PC-9 (cell line): ENCODE measurements at regions not wholly inside any gene's neighbourhood (a gene's known extent, or its start where the extent isn't known, plus 50 kb on each side); places are given as distances from the start of the nearest gene placed in this dataset.

ENCODE experiments used
- EZH2 ChIP-seq: fragments of 200-600 bp; sonication (generic); IDR thresholded peaks from 2 replicates; pipeline ENCODE4 v1.8.0; 2017; ENCODE audit warnings: antibody characterized with exemption, low read depth
- TF ChIP-seq, protein P1 (sequence below): fragments of 200-600 bp; sonication (generic); conservative IDR thresholded peaks from 2 replicates; pipeline ENCODE4 v1.6.1; 2017; ENCODE audit warnings: mixed run types, antibody characterized with exemption, mild to moderate bottlenecking, moderate library complexity

GRCh38 chr4:125369098-125369497 lies 54.3 kb downstream of the FAT4 start:
- TF ChIP-seq, protein P1, sequence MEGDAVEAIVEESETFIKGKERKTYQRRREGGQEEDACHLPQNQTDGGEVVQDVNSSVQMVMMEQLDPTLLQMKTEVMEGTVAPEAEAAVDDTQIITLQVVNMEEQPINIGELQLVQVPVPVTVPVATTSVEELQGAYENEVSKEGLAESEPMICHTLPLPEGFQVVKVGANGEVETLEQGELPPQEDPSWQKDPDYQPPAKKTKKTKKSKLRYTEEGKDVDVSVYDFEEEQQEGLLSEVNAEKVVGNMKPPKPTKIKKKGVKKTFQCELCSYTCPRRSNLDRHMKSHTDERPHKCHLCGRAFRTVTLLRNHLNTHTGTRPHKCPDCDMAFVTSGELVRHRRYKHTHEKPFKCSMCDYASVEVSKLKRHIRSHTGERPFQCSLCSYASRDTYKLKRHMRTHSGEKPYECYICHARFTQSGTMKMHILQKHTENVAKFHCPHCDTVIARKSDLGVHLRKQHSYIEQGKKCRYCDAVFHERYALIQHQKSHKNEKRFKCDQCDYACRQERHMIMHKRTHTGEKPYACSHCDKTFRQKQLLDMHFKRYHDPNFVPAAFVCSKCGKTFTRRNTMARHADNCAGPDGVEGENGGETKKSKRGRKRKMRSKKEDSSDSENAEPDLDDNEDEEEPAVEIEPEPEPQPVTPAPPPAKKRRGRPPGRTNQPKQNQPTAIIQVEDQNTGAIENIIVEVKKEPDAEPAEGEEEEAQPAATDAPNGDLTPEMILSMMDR, result no peak
- TF ChIP-seq EZH2, result no peak
